Bronchial epithelial cell (primary cell): ENCODE measurements at regions not wholly inside any gene's neighbourhood (a gene's known extent, or its start where the extent isn't known, plus 50 kb on each side); places are given as distances from the start of the nearest gene placed in this dataset.
"Not testable (repeated sequence)": the region's sequence is repeated elsewhere in the genome, so short reads cannot be mapped to it uniquely, and the experiment has no call there.

Experiments used
- DNase-seq: peaks from one replicate; pipeline ENCODE4 v3.0.0-alpha.2; 2010; ENCODE audit warnings: low read depth
- FAIRE-seq: peaks from 2 replicates; lab custom pipeline; 2011; peaks lifted over from hg19 to GRCh38; lab: Jason Lieb, UNC
- H3K27me3 ChIP-seq: 2 replicates; pipeline ENCODE4 v1.5.1; 2011; ENCODE audit warnings: low read length; ENCODE audit not compliant: control insufficient read depth, insufficient read depth
- H3K36me3 ChIP-seq: 2 replicates; pipeline ENCODE4 v1.5.1; 2011; ENCODE audit warnings: low read length; ENCODE audit not compliant: control insufficient read depth, insufficient read depth
- H3K4me3 ChIP-seq: 2 replicates; pipeline ENCODE4 v1.5.1; 2011; ENCODE audit warnings: mild to moderate bottlenecking, low read depth, low read length, control low read depth
- CTCF ChIP-seq: IDR thresholded peaks from 2 replicates; pipeline ENCODE4 v1.5.1; 2011; ENCODE audit warnings: mild to moderate bottlenecking, moderate library complexity, low read length, control low read depth, inconsistent platforms; ENCODE audit not compliant: insufficient read depth, severe bottlenecking

- DNase-seq = no peak
- H3K4me3 ChIP-seq = no peak overlapping the region
- no peak for TF ChIP-seq CTCF
- no peaks in the 10 kb centered on the region for H3K27me3 ChIP-seq
- H3K36me3 ChIP-seq = no peaks in the 10 kb centered on the region
- FAIRE-seq = no peak
Observed at GRCh38 chr6:99712519-99712918, 105.9 kb downstream of the PRDM13 start.

DNA sequence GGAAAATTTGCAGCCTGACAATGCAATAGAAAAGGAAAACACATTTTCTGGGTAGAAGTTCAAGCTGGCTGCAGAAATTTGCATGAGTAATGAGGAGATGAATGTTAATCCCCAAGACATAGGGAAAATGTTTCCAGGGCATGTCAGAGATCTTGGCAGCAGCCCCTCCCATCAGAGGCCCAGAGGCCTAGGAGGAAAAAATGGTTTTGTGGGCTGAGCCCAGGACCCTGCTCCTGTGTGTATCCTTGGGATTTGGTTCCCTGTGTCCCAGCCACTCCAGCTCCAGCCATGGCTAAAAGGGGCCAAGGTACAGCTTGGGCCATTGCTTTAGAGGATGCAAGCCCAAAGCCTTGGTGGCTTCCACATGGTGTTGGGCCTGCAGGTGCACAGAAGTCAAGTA lies 115.4 kb downstream of the PRDM13 start:
- H3K36me3 ChIP-seq, DNase-seq, H3K27me3 ChIP-seq, H3K4me3 ChIP-seq, FAIRE-seq: not testable (repeated sequence)

DNA sequence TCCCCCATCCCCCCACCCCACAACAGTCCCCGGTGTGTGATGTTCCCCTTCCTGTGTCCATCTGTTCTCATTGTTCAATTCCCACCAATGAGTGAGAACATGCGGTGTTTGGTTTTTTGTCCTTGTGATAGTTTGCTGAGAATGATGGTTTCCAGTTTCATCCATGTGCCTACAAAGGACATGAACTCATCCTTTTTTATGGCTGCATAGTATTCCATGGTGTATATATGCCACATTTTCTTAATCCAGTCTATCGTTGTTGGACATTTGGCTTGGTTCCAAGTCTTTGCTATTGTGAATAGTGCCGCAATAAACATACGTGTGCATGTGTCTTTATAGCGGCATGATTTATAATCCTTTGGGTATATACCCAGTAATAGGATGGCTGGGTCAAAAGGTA lies 123.6 kb downstream of the PRDM13 start:
- not testable (repeated sequence) for FAIRE-seq, H3K36me3 ChIP-seq, H3K4me3 ChIP-seq, H3K27me3 ChIP-seq, DNase-seq

DNA sequence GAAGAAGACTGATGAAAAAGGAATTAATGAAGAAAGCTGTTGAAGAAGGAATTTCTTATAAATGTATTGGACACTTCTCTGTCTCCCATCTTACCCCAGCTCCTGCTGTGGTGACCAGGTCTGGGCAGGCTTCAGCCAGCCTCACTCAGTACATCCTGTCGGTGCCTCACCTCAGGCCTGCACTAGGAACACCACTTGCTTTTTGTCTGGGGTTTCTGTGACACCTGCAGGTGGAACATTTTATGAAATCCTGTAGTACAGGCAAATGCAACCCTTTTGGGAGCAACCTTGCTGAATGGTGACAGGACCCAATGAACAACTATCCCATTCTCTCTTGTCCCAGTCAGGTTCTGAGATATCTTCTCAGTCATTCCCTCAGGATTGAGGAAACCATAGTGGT lies 129.7 kb downstream of the PRDM13 start:
- TF ChIP-seq CTCF = no peak
- no peak for FAIRE-seq
- Histone ChIP-seq H3K27me3 (no peaks in the 10 kb centered on the region), H3K36me3 (no peaks in the 10 kb centered on the region), H3K4me3 (no peak overlapping the region)
- DNase-seq = no peak

GRCh38 chr6:99739526-99739925 lies 132.9 kb downstream of the PRDM13 start:
- TF ChIP-seq CTCF = no peak
- FAIRE-seq (no peak), DNase-seq (no peak)
- H3K36me3 ChIP-seq = no peaks in the 10 kb centered on the region
- H3K27me3 ChIP-seq = no peaks in the 10 kb centered on the region
- H3K4me3 ChIP-seq = no peak overlapping the region

GRCh38 chr6:99741092-99741491 lies 134.5 kb downstream of the PRDM13 start:
- Histone ChIP-seq H3K4me3 (no peak overlapping the region), H3K27me3 (no peaks in the 10 kb centered on the region), H3K36me3 (no peaks in the 10 kb centered on the region)
- no peak for FAIRE-seq
- DNase-seq = no peak
- TF ChIP-seq CTCF = no peak

- FAIRE-seq (peak; percentile 23), DNase-seq (no peak)
- TF ChIP-seq CTCF = no peak
- H3K27me3 ChIP-seq = no peaks in the 10 kb centered on the region
- no peaks in the 10 kb centered on the region for H3K36me3 ChIP-seq
- H3K4me3 ChIP-seq = no peak overlapping the region
Observed at GRCh38 chr6:99743647-99744046, 137.0 kb downstream of the PRDM13 start.
